AG09319 (cell line): ENCODE measurements at regions not wholly inside any gene's neighbourhood (a gene's known extent, or its start where the extent isn't known, plus 50 kb on each side); places are given as distances from the start of the nearest gene placed in this dataset.

Source experiments
- DNase-seq: peaks from one replicate; pipeline ENCODE4 v3.0.0-alpha.2; 2010; ENCODE audit warnings: low read depth; ENCODE audit errors: extremely low read depth
- CTCF ChIP-seq: IDR thresholded peaks from 2 replicates; pipeline ENCODE4 v1.5.1; 2011; ENCODE audit warnings: low read depth, mild to moderate bottlenecking, inconsistent platforms, low read length, moderate library complexity

GRCh38 chr10:36683421-36683820 is 442.0 kb upstream of the ANKRD30A start:
- TF ChIP-seq CTCF: no peak
- no peak for DNase-seq

- no peak for TF ChIP-seq CTCF
- no peak for DNase-seq
These were observed 443.4 kb upstream of the ANKRD30A start for GRCh38 chr10:36681751-36682632.

DNA sequence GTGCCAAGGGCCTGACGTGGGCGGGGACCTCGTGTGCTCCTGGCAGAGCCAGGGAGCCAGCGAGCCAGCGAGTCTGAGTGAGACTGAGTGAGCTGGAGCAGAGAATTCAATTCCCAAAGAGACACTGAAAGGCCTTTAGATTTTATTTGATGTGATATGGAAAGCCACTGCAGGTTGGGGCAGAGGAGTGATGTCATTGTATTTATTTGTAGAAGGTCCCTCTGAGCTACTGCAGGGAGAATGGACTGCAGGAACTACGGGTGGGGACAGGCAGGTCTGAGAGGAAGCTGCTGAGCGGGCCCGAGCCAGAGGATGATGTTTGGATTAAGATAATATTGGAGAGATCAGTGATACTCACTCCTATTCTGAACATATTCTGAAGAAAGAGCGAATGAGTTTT is 445.8 kb upstream of the ANKRD30A start:
- TF ChIP-seq CTCF: no peak
- DNase-seq: no peak

GRCh38 chr10:36677431-36677768 is 448.0 kb upstream of the ANKRD30A start:
- no peak for TF ChIP-seq CTCF
- no peak for DNase-seq

DNA sequence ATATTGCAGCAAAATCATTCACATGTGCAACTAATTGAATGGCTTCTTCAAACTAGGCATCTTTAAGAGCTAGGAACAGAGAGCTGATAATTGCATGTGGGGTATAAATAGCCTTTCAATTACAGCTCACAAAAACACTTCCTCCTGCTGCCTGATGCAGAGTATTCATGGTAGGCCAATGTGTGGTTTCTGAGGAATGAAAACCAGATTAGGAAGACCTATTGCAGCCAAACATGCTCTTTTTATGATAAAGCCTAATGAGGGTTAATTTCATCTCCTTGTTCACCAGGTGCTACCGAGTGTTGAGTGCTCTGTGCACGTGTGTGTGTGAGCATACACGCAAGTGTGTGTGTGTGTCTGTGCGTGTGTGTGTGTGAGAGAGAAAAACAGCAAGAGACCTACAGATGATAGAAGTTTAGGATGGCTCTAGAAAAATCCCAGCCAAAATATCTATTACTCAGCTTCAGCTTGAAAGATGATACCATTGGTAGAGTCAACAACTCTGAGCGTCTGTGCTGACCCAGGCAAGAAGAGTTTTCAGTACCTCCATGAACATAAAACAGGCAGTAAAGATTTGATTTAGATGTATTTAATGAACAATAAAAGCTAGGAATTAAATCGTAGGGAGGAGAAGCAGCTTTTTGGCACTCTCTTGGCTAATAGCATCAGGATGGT is 448.5 kb upstream of the ANKRD30A start:
- DNase-seq: no peak
- TF ChIP-seq CTCF: no peak

DNA sequence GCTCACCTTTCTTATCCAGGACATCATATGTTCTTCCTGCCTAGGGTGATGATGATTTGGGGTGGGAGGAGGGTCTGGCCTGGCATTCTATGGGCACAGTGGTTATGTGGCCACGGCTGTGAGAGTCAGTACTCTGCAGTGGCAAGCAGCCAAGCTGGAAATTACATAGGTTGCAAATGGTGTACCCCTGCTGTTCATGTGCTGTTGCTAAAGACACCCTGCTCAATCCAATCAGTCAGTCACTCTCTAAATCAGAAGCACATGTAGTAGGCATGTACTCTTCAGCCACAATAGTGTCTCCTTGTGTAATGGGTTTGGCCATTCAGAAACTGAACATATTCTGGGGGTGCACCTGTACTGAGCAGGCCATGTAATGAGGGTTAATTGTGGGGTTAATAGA is 449.1 kb upstream of the ANKRD30A start:
- no peak for DNase-seq
- TF ChIP-seq CTCF: no peak

- peak; percentile 68 for DNase-seq
- TF ChIP-seq CTCF: no peak
These were observed 449.9 kb upstream of the ANKRD30A start for GRCh38 chr10:36675458-36675880.
